HEK293 (cell line): ENCODE measurements at regions not wholly inside any gene's neighbourhood (a gene's known extent, or its start where the extent isn't known, plus 50 kb on each side); places are given as distances from the start of the nearest gene placed in this dataset.

ENCODE experiments used
- CTCF ChIA-PET: fragments of 350-600 bp; formaldehyde crosslinking; extraction: SDS; loops from one replicate; lab custom pipeline; 2021; ENCODE audit warnings: antibody characterized with exemption; lab: Yijun Ruan, JAX
- POLR2A ChIA-PET: fragments of 300-600 bp; formaldehyde crosslinking; extraction: SDS; loops from one replicate; lab custom pipeline; 2020; ENCODE audit warnings: antibody characterized with exemption, inconsistent platforms; lab: Yijun Ruan, JAX
- H3K27ac ChIP-seq: fragments of 200-500 bp; sonication (Bioruptor generic); 2 replicates; pipeline ENCODE4 v1.5.1; 2014; ENCODE audit warnings: low read depth, low read length, control low read depth, inconsistent platforms; ENCODE audit errors: extremely low read depth
- H3K36me3 ChIP-seq, 2 experiments: fragments of 200-500 bp in 1 of 2; sonication (Bioruptor generic) in 1 of 2; 1 replicate in 1 of 2; 2 replicates in 1 of 2; pipeline ENCODE4 v1.5.1; 2014 to 2017; ENCODE audit warnings: inconsistent platforms in 2 of 2, low read length in 2 of 2; ENCODE audit not compliant: control insufficient read depth in 2 of 2, insufficient read depth in 1 of 2
- H3K4me1 ChIP-seq: fragments of 200-500 bp; sonication (Bioruptor generic); 2 replicates; pipeline ENCODE4 v1.5.1; 2014; ENCODE audit warnings: mild to moderate bottlenecking, low read length, inconsistent platforms; ENCODE audit not compliant: control insufficient read depth, insufficient read depth
- H3K4me3 ChIP-seq: 2 replicates; pipeline ENCODE4 v1.5.1; 2011; ENCODE audit warnings: low read depth, mild to moderate bottlenecking, control low read depth, low read length, moderate library complexity
- H3K9me3 ChIP-seq: fragments of 200-500 bp; sonication (Bioruptor generic); 2 replicates; pipeline ENCODE4 v1.5.1; 2014; ENCODE audit warnings: low read depth, low read length, inconsistent platforms; ENCODE audit not compliant: control insufficient read depth, insufficient read depth
- FEZF1 ChIP-seq: fragments of 450-650 bp; formaldehyde crosslinking; IDR thresholded peaks from 2 replicates; pipeline ENCODE4 v1.5.1; 2016; ENCODE audit warnings: missing biosample characterization, missing genetic modification characterization
- GLI2 ChIP-seq: fragments of 450-650 bp; formaldehyde crosslinking; IDR thresholded peaks from 2 replicates; pipeline ENCODE4; 2017; ENCODE audit warnings: missing biosample characterization, missing genetic modification characterization, low read depth, borderline replicate concordance
- HOXA7 ChIP-seq: sonication (generic); formaldehyde crosslinking; IDR thresholded peaks from 2 replicates; pipeline ENCODE4 v1.8.1; 2022; ENCODE audit warnings: missing genetic modification reagents, borderline replicate concordance
- REPIN1 ChIP-seq: fragments of 450-650 bp; formaldehyde crosslinking; IDR thresholded peaks from 2 replicates; pipeline ENCODE4 v1.5.1; 2017; ENCODE audit warnings: missing biosample characterization, missing genetic modification characterization, low read depth
- SP3 ChIP-seq: fragments of 450-650 bp; formaldehyde crosslinking; IDR thresholded peaks from 2 replicates; pipeline ENCODE4 v1.5.1; 2016; ENCODE audit warnings: missing biosample characterization, missing genetic modification characterization
- ZBTB17 ChIP-seq: fragments of 450-650 bp; formaldehyde crosslinking; IDR thresholded peaks from 2 replicates; pipeline ENCODE4 v1.5.1; 2016; ENCODE audit warnings: missing biosample characterization, missing genetic modification characterization
- ZBTB49 ChIP-seq: fragments of 450-650 bp; formaldehyde crosslinking; IDR thresholded peaks from 2 replicates; pipeline ENCODE4 v1.5.1; 2016; ENCODE audit warnings: missing biosample characterization, missing genetic modification characterization, low read depth
- ZFP37 ChIP-seq: fragments of 450-650 bp; formaldehyde crosslinking; IDR thresholded peaks from 2 replicates; pipeline ENCODE4 v1.5.1; 2016; ENCODE audit warnings: missing biosample characterization, missing genetic modification characterization
- ZNF132 ChIP-seq: fragments of 450-650 bp; formaldehyde crosslinking; IDR thresholded peaks from 2 replicates; pipeline ENCODE4 v1.5.1; 2017; ENCODE audit warnings: missing biosample characterization, missing genetic modification characterization, borderline replicate concordance
- ZNF175 ChIP-seq: fragments of 450-650 bp; formaldehyde crosslinking; IDR thresholded peaks from 2 replicates; pipeline ENCODE4 v1.5.1; 2016; ENCODE audit warnings: missing biosample characterization, missing genetic modification characterization
- ZNF184 ChIP-seq: fragments of 450-650 bp; IDR thresholded peaks from 2 replicates; pipeline ENCODE4 v1.5.1; 2018; ENCODE audit warnings: missing biosample characterization, mild to moderate bottlenecking, missing genetic modification characterization
- ZNF214 ChIP-seq: fragments of 450-650 bp; formaldehyde crosslinking; IDR thresholded peaks from 2 replicates; pipeline ENCODE4 v1.5.1; 2017; ENCODE audit warnings: missing biosample characterization, mild to moderate bottlenecking, missing genetic modification characterization, borderline replicate concordance
- ZNF473 ChIP-seq: fragments of 450-650 bp; formaldehyde crosslinking; IDR thresholded peaks from 2 replicates; pipeline ENCODE4 v1.5.1; 2017; ENCODE audit warnings: missing biosample characterization, missing genetic modification characterization
- ZNF596 ChIP-seq: fragments of 450-650 bp; IDR thresholded peaks from 2 replicates; pipeline ENCODE4 v1.5.0; 2018; ENCODE audit warnings: missing biosample characterization, mild to moderate bottlenecking, missing genetic modification characterization, moderate library complexity
- ZNF624 ChIP-seq: fragments of 450-650 bp; formaldehyde crosslinking; IDR thresholded peaks from 2 replicates; pipeline ENCODE4 v1.5.1; 2017; ENCODE audit warnings: missing biosample characterization, missing genetic modification characterization
- ZSCAN30 ChIP-seq: fragments of 450-650 bp; IDR thresholded peaks from 2 replicates; pipeline ENCODE4 v1.5.1; 2018; ENCODE audit warnings: missing biosample characterization, mild to moderate bottlenecking, missing genetic modification characterization, moderate library complexity
- ZSCAN5A ChIP-seq: fragments of 450-650 bp; formaldehyde crosslinking; IDR thresholded peaks from 2 replicates; pipeline ENCODE4 v1.5.1; 2016; ENCODE audit warnings: missing biosample characterization, missing genetic modification characterization
- TF ChIP-seq, protein P1 (sequence below): fragments of 450-650 bp; formaldehyde crosslinking; IDR thresholded peaks from 2 replicates; pipeline ENCODE4 v1.5.1; 2016; ENCODE audit warnings: missing biosample characterization, missing genetic modification characterization
- TF ChIP-seq, protein P2 (sequence below): fragments of 450-650 bp; formaldehyde crosslinking; IDR thresholded peaks from 2 replicates; pipeline ENCODE4 v1.5.1; 2016; ENCODE audit warnings: missing biosample characterization, missing genetic modification characterization
- TF ChIP-seq, protein P3 (sequence below): fragments of 450-650 bp; formaldehyde crosslinking; IDR thresholded peaks from 2 replicates; pipeline ENCODE4 v1.5.1; 2016; ENCODE audit warnings: missing biosample characterization, missing genetic modification characterization

- TF ChIP-seq, protein P1, sequence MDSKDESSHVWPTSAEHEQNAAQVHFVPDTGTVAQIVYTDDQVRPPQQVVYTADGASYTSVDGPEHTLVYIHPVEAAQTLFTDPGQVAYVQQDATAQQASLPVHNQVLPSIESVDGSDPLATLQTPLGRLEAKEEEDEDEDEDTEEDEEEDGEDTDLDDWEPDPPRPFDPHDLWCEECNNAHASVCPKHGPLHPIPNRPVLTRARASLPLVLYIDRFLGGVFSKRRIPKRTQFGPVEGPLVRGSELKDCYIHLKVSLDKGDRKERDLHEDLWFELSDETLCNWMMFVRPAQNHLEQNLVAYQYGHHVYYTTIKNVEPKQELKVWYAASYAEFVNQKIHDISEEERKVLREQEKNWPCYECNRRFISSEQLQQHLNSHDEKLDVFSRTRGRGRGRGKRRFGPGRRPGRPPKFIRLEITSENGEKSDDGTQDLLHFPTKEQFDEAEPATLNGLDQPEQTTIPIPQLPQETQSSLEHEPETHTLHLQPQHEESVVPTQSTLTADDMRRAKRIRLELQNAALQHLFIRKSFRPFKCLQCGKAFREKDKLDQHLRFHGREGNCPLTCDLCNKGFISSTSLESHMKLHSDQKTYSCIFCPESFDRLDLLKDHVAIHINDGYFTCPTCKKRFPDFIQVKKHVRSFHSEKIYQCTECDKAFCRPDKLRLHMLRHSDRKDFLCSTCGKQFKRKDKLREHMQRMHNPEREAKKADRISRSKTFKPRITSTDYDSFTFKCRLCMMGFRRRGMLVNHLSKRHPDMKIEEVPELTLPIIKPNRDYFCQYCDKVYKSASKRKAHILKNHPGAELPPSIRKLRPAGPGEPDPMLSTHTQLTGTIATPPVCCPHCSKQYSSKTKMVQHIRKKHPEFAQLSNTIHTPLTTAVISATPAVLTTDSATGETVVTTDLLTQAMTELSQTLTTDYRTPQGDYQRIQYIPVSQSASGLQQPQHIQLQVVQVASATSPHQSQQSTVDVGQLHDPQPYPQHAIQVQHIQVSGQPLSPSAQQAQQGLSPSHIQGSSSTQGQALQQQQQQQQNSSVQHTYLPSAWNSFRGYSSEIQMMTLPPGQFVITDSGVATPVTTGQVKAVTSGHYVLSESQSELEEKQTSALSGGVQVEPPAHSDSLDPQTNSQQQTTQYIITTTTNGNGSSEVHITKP (tag by site-specific recombination), result no peak
- TF ChIP-seq ZSCAN5A (tag by site-specific recombination), result no peak
- no peak for TF ChIP-seq HOXA7 (CRISPR knock-in tag)
- no peak for TF ChIP-seq FEZF1 (tag by site-specific recombination)
- no peak for TF ChIP-seq ZNF624 (tag by site-specific recombination)
- no peak for TF ChIP-seq ZNF132 (tag by site-specific recombination)
These were observed 400.4 kb upstream of the THBS1 start (continued) for GRCh38 chr15:39180483-39180933.

GRCh38 chr15:39181056-39181747 lies 399.7 kb upstream of the THBS1 start:
- no peak overlapping the region for H3K4me3 ChIP-seq
- TF ChIP-seq, protein P2, sequence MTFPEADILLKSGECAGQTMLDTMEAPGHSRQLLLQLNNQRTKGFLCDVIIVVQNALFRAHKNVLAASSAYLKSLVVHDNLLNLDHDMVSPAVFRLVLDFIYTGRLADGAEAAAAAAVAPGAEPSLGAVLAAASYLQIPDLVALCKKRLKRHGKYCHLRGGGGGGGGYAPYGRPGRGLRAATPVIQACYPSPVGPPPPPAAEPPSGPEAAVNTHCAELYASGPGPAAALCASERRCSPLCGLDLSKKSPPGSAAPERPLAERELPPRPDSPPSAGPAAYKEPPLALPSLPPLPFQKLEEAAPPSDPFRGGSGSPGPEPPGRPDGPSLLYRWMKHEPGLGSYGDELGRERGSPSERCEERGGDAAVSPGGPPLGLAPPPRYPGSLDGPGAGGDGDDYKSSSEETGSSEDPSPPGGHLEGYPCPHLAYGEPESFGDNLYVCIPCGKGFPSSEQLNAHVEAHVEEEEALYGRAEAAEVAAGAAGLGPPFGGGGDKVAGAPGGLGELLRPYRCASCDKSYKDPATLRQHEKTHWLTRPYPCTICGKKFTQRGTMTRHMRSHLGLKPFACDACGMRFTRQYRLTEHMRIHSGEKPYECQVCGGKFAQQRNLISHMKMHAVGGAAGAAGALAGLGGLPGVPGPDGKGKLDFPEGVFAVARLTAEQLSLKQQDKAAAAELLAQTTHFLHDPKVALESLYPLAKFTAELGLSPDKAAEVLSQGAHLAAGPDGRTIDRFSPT (tag by site-specific recombination), result no peak
- TF ChIP-seq ZSCAN30 (no peak), ZNF214 (tag by site-specific recombination) (no peak), ZFP37 (no peak), ZBTB17 (no peak), GLI2 (tag by site-specific recombination) (no peak), ZBTB49 (tag by site-specific recombination) (no peak), REPIN1 (tag by site-specific recombination) (no peak), SP3 (no peak), ZNF184 (no peak), ZNF175 (no peak), ZNF473 (tag by site-specific recombination) (no peak), ZNF596 (no peak)
- TF ChIP-seq, protein P3, sequence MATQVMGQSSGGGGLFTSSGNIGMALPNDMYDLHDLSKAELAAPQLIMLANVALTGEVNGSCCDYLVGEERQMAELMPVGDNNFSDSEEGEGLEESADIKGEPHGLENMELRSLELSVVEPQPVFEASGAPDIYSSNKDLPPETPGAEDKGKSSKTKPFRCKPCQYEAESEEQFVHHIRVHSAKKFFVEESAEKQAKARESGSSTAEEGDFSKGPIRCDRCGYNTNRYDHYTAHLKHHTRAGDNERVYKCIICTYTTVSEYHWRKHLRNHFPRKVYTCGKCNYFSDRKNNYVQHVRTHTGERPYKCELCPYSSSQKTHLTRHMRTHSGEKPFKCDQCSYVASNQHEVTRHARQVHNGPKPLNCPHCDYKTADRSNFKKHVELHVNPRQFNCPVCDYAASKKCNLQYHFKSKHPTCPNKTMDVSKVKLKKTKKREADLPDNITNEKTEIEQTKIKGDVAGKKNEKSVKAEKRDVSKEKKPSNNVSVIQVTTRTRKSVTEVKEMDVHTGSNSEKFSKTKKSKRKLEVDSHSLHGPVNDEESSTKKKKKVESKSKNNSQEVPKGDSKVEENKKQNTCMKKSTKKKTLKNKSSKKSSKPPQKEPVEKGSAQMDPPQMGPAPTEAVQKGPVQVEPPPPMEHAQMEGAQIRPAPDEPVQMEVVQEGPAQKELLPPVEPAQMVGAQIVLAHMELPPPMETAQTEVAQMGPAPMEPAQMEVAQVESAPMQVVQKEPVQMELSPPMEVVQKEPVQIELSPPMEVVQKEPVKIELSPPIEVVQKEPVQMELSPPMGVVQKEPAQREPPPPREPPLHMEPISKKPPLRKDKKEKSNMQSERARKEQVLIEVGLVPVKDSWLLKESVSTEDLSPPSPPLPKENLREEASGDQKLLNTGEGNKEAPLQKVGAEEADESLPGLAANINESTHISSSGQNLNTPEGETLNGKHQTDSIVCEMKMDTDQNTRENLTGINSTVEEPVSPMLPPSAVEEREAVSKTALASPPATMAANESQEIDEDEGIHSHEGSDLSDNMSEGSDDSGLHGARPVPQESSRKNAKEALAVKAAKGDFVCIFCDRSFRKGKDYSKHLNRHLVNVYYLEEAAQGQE (tag by site-specific recombination), result no peak

More at GRCh38 chr15:39181056-39181747, 399.7 kb upstream of the THBS1 start:
- no peaks in the 10 kb centered on the region for H3K36me3 ChIP-seq
- no peak overlapping the region for H3K27ac ChIP-seq
- H3K9me3 ChIP-seq, result no peaks in the 10 kb centered on the region
- ChIA-PET CTCF (interaction anchor here (0.6 kb wide), 1 partner anchor 124 kb away, joined by 3 read pairs; no protein-coding TSS in a partner anchor), POLR2A (no interaction called here)
- H3K4me1 ChIP-seq, result no peaks in the 10 kb centered on the region
